HG03342 (cell line): ENCODE measurements at regions not wholly inside any gene's neighbourhood (a gene's known extent, or its start where the extent isn't known, plus 50 kb on each side); places are given as distances from the start of the nearest gene placed in this dataset.

Experiments
- ATAC-seq: cut with Tn5 transposase; IDR thresholded peaks from one replicate; pipeline ENCODE4 v1.9.1; 2021; ENCODE audit warnings: mild to moderate bottlenecking, moderate library complexity; ENCODE audit not compliant: unreplicated experiment

DNA sequence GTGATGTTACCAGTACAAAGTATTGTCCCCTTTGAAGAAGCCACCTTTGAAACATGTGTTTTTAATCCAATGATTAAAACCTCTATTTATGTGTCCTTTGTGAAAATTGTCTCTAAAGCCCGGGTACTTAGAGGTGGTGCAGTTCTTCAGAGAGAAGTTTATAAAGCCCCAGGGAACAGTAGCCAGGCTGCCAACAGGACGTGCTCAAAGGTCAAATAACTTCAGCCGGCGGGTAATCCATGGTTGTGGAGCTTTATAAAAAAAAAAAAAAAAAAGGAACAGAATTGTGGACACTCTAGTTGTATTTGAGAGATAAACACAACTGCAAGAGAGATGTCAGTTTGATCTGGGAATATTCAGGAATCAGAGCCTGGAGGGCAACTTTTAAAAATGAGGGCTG, 57.9 kb upstream of the CTNND2 start:
- no peak for ATAC-seq

DNA sequence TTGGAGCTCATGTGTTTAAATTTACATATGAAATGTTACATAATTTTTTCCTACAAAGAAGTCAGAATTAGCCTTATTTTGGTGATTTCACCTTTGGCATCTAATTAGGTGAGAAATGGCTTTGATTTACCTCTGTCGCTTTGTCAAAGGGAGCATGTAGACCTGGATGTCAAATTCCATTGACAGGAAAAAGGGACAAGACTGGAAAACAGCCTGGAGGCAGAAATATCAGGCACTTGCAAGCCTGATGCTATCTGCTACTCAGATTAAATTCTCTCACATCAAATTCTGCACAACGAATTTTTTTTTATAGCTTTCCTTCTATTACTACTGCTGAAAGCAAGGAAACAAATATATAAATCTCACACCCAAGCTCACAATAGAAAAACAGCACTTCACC, 54.1 kb upstream of the CTNND2 start:
- ATAC-seq = no peak

DNA sequence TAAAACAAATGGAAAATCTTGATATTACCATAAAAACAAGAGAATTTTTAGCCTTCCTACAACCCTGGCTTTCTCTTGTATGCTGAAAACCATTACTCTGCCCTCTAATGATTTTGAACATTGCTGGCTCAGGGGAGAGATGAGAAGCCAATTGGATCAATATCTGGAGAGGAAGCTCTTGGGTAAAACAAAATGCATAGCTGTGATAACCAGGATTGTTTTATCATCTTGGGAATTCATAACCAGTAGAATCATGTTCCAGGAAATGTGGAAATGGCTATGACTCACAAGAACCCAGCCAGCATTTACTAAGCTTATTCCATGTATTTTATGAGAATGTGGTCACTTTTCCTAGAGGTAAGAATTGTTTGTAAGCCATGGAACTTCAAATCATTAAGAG, 51.1 kb upstream of the CTNND2 start:
- no peak for ATAC-seq
